H9 (cell line): ENCODE measurements at regions not wholly inside any gene's neighbourhood (a gene's known extent, or its start where the extent isn't known, plus 50 kb on each side); places are given as distances from the start of the nearest gene placed in this dataset.
"Not testable (repeated sequence)": the region's sequence is repeated elsewhere in the genome, so short reads cannot be mapped to it uniquely, and the experiment has no call there.

Experiments
- DNase-seq: peaks from one replicate; pipeline ENCODE4 v3.0.0-alpha.2; 2017
- H2AFZ ChIP-seq: one replicate; pipeline ENCODE4 v1.6.1; 2013; ENCODE audit warnings: mild to moderate bottlenecking, low read length, control low read depth, moderate library complexity
- H2AK5ac ChIP-seq: 2 replicates; pipeline ENCODE4 v1.6.1; 2013; ENCODE audit warnings: low read length, control low read depth, mixed read lengths; ENCODE audit not compliant: insufficient read length
- H2BK120ac ChIP-seq: one replicate; pipeline ENCODE4 v1.6.1; 2013; ENCODE audit warnings: low read depth, mild to moderate bottlenecking, low read length, control low read depth, inconsistent platforms; ENCODE audit not compliant: poor library complexity, severe bottlenecking
- H2BK12ac ChIP-seq: 2 replicates; pipeline ENCODE4 v1.6.1; 2013; ENCODE audit warnings: low read length, control low read depth, mixed read lengths, low read depth; ENCODE audit not compliant: insufficient read length
- H2BK15ac ChIP-seq: 2 replicates; pipeline ENCODE4 v1.6.1; 2013; ENCODE audit warnings: low read depth, low read length, control low read depth
- H2BK20ac ChIP-seq: one replicate; pipeline ENCODE4 v1.6.1; 2013; ENCODE audit warnings: low read depth, mild to moderate bottlenecking, low read length, control low read depth, inconsistent platforms; ENCODE audit not compliant: poor library complexity, severe bottlenecking
- H2BK5ac ChIP-seq: 2 replicates; pipeline ENCODE4 v1.6.1; 2013; ENCODE audit warnings: low read length, control low read depth, mixed read lengths; ENCODE audit not compliant: insufficient read length
- H3K14ac ChIP-seq: 2 replicates; pipeline ENCODE4 v1.6.1; 2013; ENCODE audit warnings: low read length, control low read depth; ENCODE audit not compliant: insufficient read depth
- H3K18ac ChIP-seq: 2 replicates; pipeline ENCODE4 v1.6.1; 2013; ENCODE audit warnings: low read depth, mild to moderate bottlenecking, mixed read lengths, low read length, control low read depth; ENCODE audit not compliant: insufficient read length
- H3K23ac ChIP-seq: 2 replicates; pipeline ENCODE4 v1.6.1; 2013; ENCODE audit warnings: low read length, control low read depth, mixed read lengths, low read depth; ENCODE audit not compliant: insufficient read length
- H3K23me2 ChIP-seq: 2 replicates; pipeline ENCODE4 v1.6.1; 2013; ENCODE audit warnings: low read depth, mild to moderate bottlenecking, mixed read lengths, low read length, control low read depth; ENCODE audit not compliant: insufficient read length, poor library complexity, severe bottlenecking
- H3K27ac ChIP-seq: 2 replicates; pipeline ENCODE4 v1.5.1; 2013; ENCODE audit warnings: low read length, control low read depth, mixed read lengths, low read depth; ENCODE audit not compliant: insufficient read length
- H3K27me3 ChIP-seq: 2 replicates; pipeline ENCODE4 v1.6.1; 2013; ENCODE audit warnings: low read length, control low read depth, inconsistent platforms; ENCODE audit not compliant: insufficient read depth
- H3K4ac ChIP-seq: 2 replicates; pipeline ENCODE4 v1.6.1; 2013; ENCODE audit warnings: low read depth, mild to moderate bottlenecking, control low read depth, inconsistent platforms, low read length, moderate library complexity
- H3K4me1 ChIP-seq: 2 replicates; pipeline ENCODE4 v1.6.1; 2013; ENCODE audit warnings: low read length, control low read depth, inconsistent platforms; ENCODE audit not compliant: insufficient read depth
- H3K4me2 ChIP-seq: 2 replicates; pipeline ENCODE4 v1.6.1; 2013; ENCODE audit warnings: low read length, control low read depth, mixed read lengths; ENCODE audit not compliant: insufficient read length, insufficient read depth
- H3K56ac ChIP-seq: 2 replicates; pipeline ENCODE4 v1.6.1; 2013; ENCODE audit warnings: low read depth, mild to moderate bottlenecking, mixed read lengths, low read length, control low read depth; ENCODE audit not compliant: insufficient read length
- H3K79me1 ChIP-seq: 2 replicates; pipeline ENCODE4 v1.6.1; 2013; ENCODE audit warnings: low read depth, mild to moderate bottlenecking, moderate library complexity, low read length, control low read depth, inconsistent platforms; ENCODE audit not compliant: insufficient read depth, poor library complexity, severe bottlenecking
- H3K79me2 ChIP-seq: 2 replicates; pipeline ENCODE4 v1.6.1; 2013; ENCODE audit warnings: low read length, control low read depth, inconsistent platforms; ENCODE audit not compliant: insufficient read depth
- H3K9ac ChIP-seq: 2 replicates; pipeline ENCODE4 v1.6.1; 2013; ENCODE audit warnings: low read length, control low read depth, mixed read lengths; ENCODE audit not compliant: insufficient read length; ENCODE audit errors: extremely low read depth
- H3K9me3 ChIP-seq: one replicate; pipeline ENCODE4 v1.6.1; 2013; ENCODE audit warnings: low read depth, low read length, inconsistent platforms; ENCODE audit not compliant: control insufficient read depth
- H3T11ph ChIP-seq: one replicate; pipeline ENCODE4 v1.6.1; 2013; ENCODE audit warnings: mild to moderate bottlenecking, low read length, control low read depth, inconsistent platforms
- H4K20me1 ChIP-seq: one replicate; pipeline ENCODE4 v1.6.1; 2013; ENCODE audit not compliant: control insufficient read depth, insufficient read length, insufficient read depth
- H4K5ac ChIP-seq: 2 replicates; pipeline ENCODE4 v1.6.1; 2013; ENCODE audit warnings: low read depth, mild to moderate bottlenecking, mixed read lengths, low read length, control low read depth; ENCODE audit not compliant: insufficient read length
- H4K8ac ChIP-seq: replicated peaks from 2 replicates; pipeline ENCODE4 v1.6.1; 2013; ENCODE audit warnings: low read length, control low read depth, mixed read lengths, low read depth; ENCODE audit not compliant: insufficient read length
- H4K91ac ChIP-seq: 2 replicates; pipeline ENCODE4 v1.6.1; 2013; ENCODE audit warnings: low read depth, mild to moderate bottlenecking, moderate library complexity, mixed read lengths, low read length, control low read depth; ENCODE audit not compliant: insufficient read length
- H3K27ac Mint-ChIP-seq, 3 experiments: 2 replicates in 2 of 3; 3 replicates in 1 of 3; pipeline ENCODE4 v1.8.0; 2020 to 2021; ENCODE audit warnings: mixed read lengths in 3 of 3, mild to moderate bottlenecking in 1 of 3, moderate library complexity in 1 of 3
- H3K27me3 Mint-ChIP-seq: 2 replicates; pipeline ENCODE4 v1.8.0; 2021; ENCODE audit warnings: low read depth, mild to moderate bottlenecking, moderate library complexity, mixed read lengths
- H3K36me3 Mint-ChIP-seq, 3 experiments: 2 replicates in 2 of 3; 3 replicates in 1 of 3; pipeline ENCODE4 v1.8.0; 2020 to 2021; ENCODE audit warnings: low read depth in 3 of 3, mixed read lengths in 3 of 3; ENCODE audit not compliant: insufficient read depth in 1 of 3
- H3K4me1 Mint-ChIP-seq, 2 experiments: 2 replicates each; pipeline ENCODE4 v1.8.0; 2020; ENCODE audit warnings: mixed read lengths in 2 of 2
- H3K4me3 Mint-ChIP-seq, 2 experiments: 2 replicates in 1 of 2; 3 replicates in 1 of 2; pipeline ENCODE4 v1.8.0; 2020 to 2021; ENCODE audit warnings: mild to moderate bottlenecking in 2 of 2, mixed read lengths in 2 of 2, moderate library complexity in 1 of 2
- H3K9me3 Mint-ChIP-seq, 2 experiments: 2 replicates in 1 of 2; 3 replicates in 1 of 2; pipeline ENCODE4 v1.8.0; 2020; ENCODE audit warnings: mild to moderate bottlenecking in 2 of 2, mixed read lengths in 2 of 2, moderate library complexity in 1 of 2
- CTCF ChIP-seq: fragments of 200-600 bp; sonication (generic); conservative IDR thresholded peaks from 3 replicates; pipeline ENCODE4 v1.8.0; 2021; ENCODE audit warnings: antibody characterized with exemption, mild to moderate bottlenecking
- WGBS: extraction: QIAGEN DNeasy Blood & Tissue Kit; methylation state at CpG from one replicate; pipeline ENCODE4 v1.1.7; 2013; ENCODE audit warnings: missing lambda C conversion rate, low lambda C conversion rate, mixed read lengths; ENCODE audit not compliant: insufficient read length; ENCODE audit errors: extremely low coverage; 5-methylcytosine and 5-hydroxymethylcytosine counted together

GRCh38 chr9:67162827-67163226, 170.5 kb upstream of the SPATA31A3 start:
- not testable (repeated sequence) for H3K14ac ChIP-seq, H4K8ac ChIP-seq, H2BK12ac ChIP-seq, H3K9ac ChIP-seq, H3K36me3 Mint-ChIP-seq, H3K18ac ChIP-seq, DNase-seq, H3K4ac ChIP-seq, H3K27ac ChIP-seq, H3K23ac ChIP-seq, H2BK120ac ChIP-seq, H2BK20ac ChIP-seq, H3K9me3 ChIP-seq, H3K79me2 ChIP-seq, H3K56ac ChIP-seq, H3K4me1 Mint-ChIP-seq, H3K4me3 Mint-ChIP-seq, H3K27me3 Mint-ChIP-seq, H3K79me1 ChIP-seq, H2BK15ac ChIP-seq, H3K4me2 ChIP-seq, H4K91ac ChIP-seq, H3T11ph ChIP-seq, H2AK5ac ChIP-seq, H2BK5ac ChIP-seq, H2AFZ ChIP-seq, H4K20me1 ChIP-seq, H3K27ac Mint-ChIP-seq, H3K9me3 Mint-ChIP-seq, H3K23me2 ChIP-seq, H3K4me1 ChIP-seq, H3K27me3 ChIP-seq, H4K5ac ChIP-seq
- WGBS, result no CpG with 5 or more reads among the region's 1 CpG
- peak; percentile 17; the same call in 1 of the 3 replicates for TF ChIP-seq CTCF

GRCh38 chr9:67155218-67155617, 162.9 kb upstream of the SPATA31A3 start:
- H4K8ac ChIP-seq, H3K4ac ChIP-seq, H3K9me3 Mint-ChIP-seq, H3K18ac ChIP-seq, H3K27me3 ChIP-seq, H2BK12ac ChIP-seq, H3K27ac Mint-ChIP-seq, H3K14ac ChIP-seq, H3K23me2 ChIP-seq, H2BK120ac ChIP-seq, H3K79me1 ChIP-seq, H4K91ac ChIP-seq, H3K27ac ChIP-seq, H2AK5ac ChIP-seq, H2BK15ac ChIP-seq, H3K9me3 ChIP-seq, H3K4me1 Mint-ChIP-seq, H3K79me2 ChIP-seq, H3K9ac ChIP-seq, H3K23ac ChIP-seq, H3K27me3 Mint-ChIP-seq, H3T11ph ChIP-seq, DNase-seq, H3K4me3 Mint-ChIP-seq, H3K4me1 ChIP-seq, H2BK5ac ChIP-seq, H2AFZ ChIP-seq, H4K20me1 ChIP-seq, H3K4me2 ChIP-seq, H2BK20ac ChIP-seq, H3K56ac ChIP-seq, H4K5ac ChIP-seq, H3K36me3 Mint-ChIP-seq: not testable (repeated sequence)
- no CpG with 5 or more reads among the region's 9 CpGs for WGBS
